GM18519 (cell line): ENCODE measurements at regions not wholly inside any gene's neighbourhood (a gene's known extent, or its start where the extent isn't known, plus 50 kb on each side); places are given as distances from the start of the nearest gene placed in this dataset.

Source experiments
- ATAC-seq: cut with Tn5 transposase; IDR thresholded peaks from one replicate; pipeline ENCODE4 v1.9.1; 2021; ENCODE audit warnings: mild to moderate bottlenecking, moderate library complexity; ENCODE audit not compliant: unreplicated experiment, low FRiP score

- no peak for ATAC-seq
Measured at GRCh38 chr17:33352526-33352925, 59.4 kb upstream of the ASIC2 start.

- no peak for ATAC-seq
Measured at GRCh38 chr17:33356266-33356665, 63.2 kb upstream of the ASIC2 start.

GRCh38 chr17:33363475-33363874, 70.4 kb upstream of the ASIC2 start:
- no peak for ATAC-seq

- no peak for ATAC-seq
Measured at GRCh38 chr17:33366960-33367359, 73.9 kb upstream of the ASIC2 start.

- ATAC-seq = no peak
Measured at GRCh38 chr17:33369149-33369548, 76.1 kb upstream of the ASIC2 start.

- ATAC-seq = no peak
Measured at GRCh38 chr17:33369876-33370275, 76.8 kb upstream of the ASIC2 start.

- ATAC-seq = no peak
Measured at GRCh38 chr17:33370401-33370800, 77.3 kb upstream of the ASIC2 start.

GRCh38 chr17:33371377-33371776, 78.3 kb upstream of the ASIC2 start:
- ATAC-seq = no peak

GRCh38 chr17:33373273-33373672, 80.2 kb upstream of the ASIC2 start:
- ATAC-seq = no peak

- no peak for ATAC-seq
Measured at GRCh38 chr17:33375103-33375502, 82.0 kb upstream of the ASIC2 start.

GRCh38 chr17:33375783-33376182, 82.7 kb upstream of the ASIC2 start:
- ATAC-seq = no peak

GRCh38 chr17:33377837-33378595, 84.9 kb upstream of the ASIC2 start:
- no peak for ATAC-seq

- no peak for ATAC-seq
Measured at GRCh38 chr17:33381201-33381600, 88.1 kb upstream of the ASIC2 start.

- no peak for ATAC-seq
Measured at GRCh38 chr17:33383488-33384023, 90.5 kb upstream of the ASIC2 start.

GRCh38 chr17:33385133-33385532, 92.0 kb upstream of the ASIC2 start:
- ATAC-seq = no peak

- ATAC-seq = no peak
Measured at GRCh38 chr17:33385713-33386112, 92.6 kb upstream of the ASIC2 start.

GRCh38 chr17:33387406-33387805, 94.3 kb upstream of the ASIC2 start:
- ATAC-seq = no peak

GRCh38 chr17:33389504-33390135, 96.5 kb upstream of the ASIC2 start:
- ATAC-seq = no peak

- ATAC-seq = no peak
Measured at GRCh38 chr17:33390479-33391176, 97.5 kb upstream of the ASIC2 start.

- ATAC-seq = no peak
Measured at GRCh38 chr17:33396818-33397217, 103.7 kb upstream of the ASIC2 start.

- ATAC-seq = no peak
Measured at GRCh38 chr17:33398386-33398785, 105.3 kb upstream of the ASIC2 start.
